Stimulated activated naive CD8-positive, alpha-beta T cell treated with anti-CD3 and anti-CD28 coated beads, Interleukin-15, Interleukin-2, amounts not matched to agents 100 ng/mL and 50 ng/mL, for 24 hours (primary cell): ENCODE measurements at regions not wholly inside any gene's neighbourhood (a gene's known extent, or its start where the extent isn't known, plus 50 kb on each side); places are given as distances from the start of the nearest gene placed in this dataset.

Experiments used
- H3K27ac Mint-ChIP-seq: one replicate; pipeline ENCODE4 v1.8.0; 2021; ENCODE audit warnings: mild to moderate bottlenecking, mixed read lengths
- H3K27me3 Mint-ChIP-seq: one replicate; pipeline ENCODE4 v1.8.0; 2021; ENCODE audit warnings: mixed read lengths
- H3K36me3 Mint-ChIP-seq: one replicate; pipeline ENCODE4 v1.8.0; 2021; ENCODE audit warnings: low read depth, mixed read lengths
- H3K4me1 Mint-ChIP-seq: one replicate; pipeline ENCODE4 v1.8.0; 2021; ENCODE audit warnings: low read depth, mixed read lengths
- H3K4me3 Mint-ChIP-seq: one replicate; pipeline ENCODE4 v1.8.0; 2021; ENCODE audit warnings: mild to moderate bottlenecking, mixed read lengths
- H3K9me3 Mint-ChIP-seq: one replicate; pipeline ENCODE4 v1.8.0; 2021; ENCODE audit warnings: mixed read lengths

DNA sequence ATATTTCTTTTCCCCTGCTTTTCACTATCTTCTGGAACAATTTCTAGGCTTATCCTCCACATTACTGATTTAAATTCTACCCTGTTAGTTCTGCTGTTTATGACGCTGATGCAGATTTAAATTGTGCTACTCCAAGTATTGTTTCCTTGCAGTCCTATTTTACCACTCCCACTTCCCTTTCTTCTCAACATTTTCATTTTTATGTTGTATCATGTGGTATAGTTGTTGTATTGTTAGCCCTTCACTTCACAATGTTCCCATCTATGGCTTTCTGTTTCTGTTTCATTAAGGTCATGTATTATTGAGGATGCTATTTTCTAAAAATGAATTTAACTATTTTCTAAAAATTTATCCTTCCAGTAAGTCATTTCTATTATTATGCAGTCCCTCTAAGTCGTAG, 254.4 kb downstream of the NDUFS4 start:
- Mint-ChIP-seq H3K9me3 (no peaks in the 10 kb centered on the region), H3K36me3 (no peaks in the 10 kb centered on the region), H3K27me3 (peaks cover 9% of the 10 kb centered on the region), H3K4me3 (no peak overlapping the region), H3K27ac (no peak overlapping the region), H3K4me1 (no peaks in the 10 kb centered on the region)

DNA sequence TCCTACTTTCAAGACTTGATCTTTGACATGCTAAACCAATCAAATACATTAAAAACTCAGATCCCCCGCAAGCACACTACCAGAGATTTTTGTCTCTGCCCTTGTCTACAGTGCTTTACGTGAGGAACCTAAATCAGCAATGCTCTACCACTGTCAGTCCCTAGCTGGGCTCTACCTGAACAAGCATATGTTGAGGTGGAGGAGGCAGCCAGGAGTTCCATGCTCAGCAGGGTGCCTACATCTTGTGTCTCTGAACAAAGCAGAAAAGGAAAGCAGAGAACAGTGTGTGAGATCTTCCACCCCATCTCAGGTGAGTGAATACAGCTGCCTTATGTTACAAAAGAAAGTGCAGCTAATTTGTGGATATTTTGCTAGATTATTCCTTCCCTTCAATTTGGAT, 255.0 kb downstream of the NDUFS4 start:
- H3K4me3 Mint-ChIP-seq = no peak overlapping the region
- peaks cover 9% of the 10 kb centered on the region for H3K27me3 Mint-ChIP-seq
- no peak overlapping the region for H3K27ac Mint-ChIP-seq
- no peaks in the 10 kb centered on the region for H3K4me1 Mint-ChIP-seq
- H3K36me3 Mint-ChIP-seq = no peaks in the 10 kb centered on the region
- H3K9me3 Mint-ChIP-seq = no peaks in the 10 kb centered on the region

DNA sequence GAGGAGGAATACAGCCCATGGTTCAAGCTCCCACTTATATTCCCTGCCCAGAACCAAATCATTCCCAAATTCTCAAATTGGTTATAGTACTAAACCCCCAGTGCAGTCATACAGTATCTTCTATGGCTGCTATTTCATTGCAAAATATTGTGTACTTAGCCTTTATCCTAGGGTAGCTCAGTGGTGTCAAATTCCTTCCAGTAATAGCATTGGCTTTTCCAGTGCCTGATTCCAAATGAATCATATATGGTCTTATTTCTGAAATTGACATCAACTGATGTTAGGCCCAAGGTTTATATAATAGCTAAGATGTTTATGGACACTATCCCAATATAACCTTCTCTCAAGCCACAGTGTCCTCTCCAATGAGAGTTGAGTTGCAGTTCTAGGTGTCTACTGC, 256.7 kb downstream of the NDUFS4 start:
- Mint-ChIP-seq H3K4me3 (no peak overlapping the region), H3K4me1 (no peaks in the 10 kb centered on the region), H3K9me3 (no peaks in the 10 kb centered on the region), H3K27ac (no peak overlapping the region), H3K36me3 (no peaks in the 10 kb centered on the region), H3K27me3 (peaks cover 9% of the 10 kb centered on the region)

DNA sequence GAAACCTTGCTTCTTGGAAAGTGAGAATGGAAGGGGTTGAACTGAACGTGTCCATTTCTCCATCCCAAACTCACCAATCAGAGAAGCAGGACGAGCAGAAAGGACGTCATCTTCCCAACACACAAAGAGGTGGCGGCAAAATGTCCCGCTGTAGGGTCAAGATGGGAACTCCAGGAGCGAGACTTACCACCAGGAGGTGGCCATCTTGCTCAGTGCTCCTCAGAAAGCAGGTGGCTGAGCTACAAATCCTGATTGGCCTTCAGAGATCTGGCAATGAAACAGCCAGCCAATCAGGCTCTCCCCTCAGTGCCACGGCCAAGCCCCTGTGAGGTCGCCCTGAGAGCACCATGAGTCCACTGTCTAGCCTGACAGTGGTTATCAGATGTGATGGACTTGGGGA, 259.0 kb downstream of the NDUFS4 start:
- Mint-ChIP-seq H3K27ac (no peak overlapping the region), H3K27me3 (peaks cover 13% of the 10 kb centered on the region), H3K36me3 (no peaks in the 10 kb centered on the region), H3K4me1 (no peaks in the 10 kb centered on the region), H3K4me3 (no peak overlapping the region), H3K9me3 (no peaks in the 10 kb centered on the region)

DNA sequence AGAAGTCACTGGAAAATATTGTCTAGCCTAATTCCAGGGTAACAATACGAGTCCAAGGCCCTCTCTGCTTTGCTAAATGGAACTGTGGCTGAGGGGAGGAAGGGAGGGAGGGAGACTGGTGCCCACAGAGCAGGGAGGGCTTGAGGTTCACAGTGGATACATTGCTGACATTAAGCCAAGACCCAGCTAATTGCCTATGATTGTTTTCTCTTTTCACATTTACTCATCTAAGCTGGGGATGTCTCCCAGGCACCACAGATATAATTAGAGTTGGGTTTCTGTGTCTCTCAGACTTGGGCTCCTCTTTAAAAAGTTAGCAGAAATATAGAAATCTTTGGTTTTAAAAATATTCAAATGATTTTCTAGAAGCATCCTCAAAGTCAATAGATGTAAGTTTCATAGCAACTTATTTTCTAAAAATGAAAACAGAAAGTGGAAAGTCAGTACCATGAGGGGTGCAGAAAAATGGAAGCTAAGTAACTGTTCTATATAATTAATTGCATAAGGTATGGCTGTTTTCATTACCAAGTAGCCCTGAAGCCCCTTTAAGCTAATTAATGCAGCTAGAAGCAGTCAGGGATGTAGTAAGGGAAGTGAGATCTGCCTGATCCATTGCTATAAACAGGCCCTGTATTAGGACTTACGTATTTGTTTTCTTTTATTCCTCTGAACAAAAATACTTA, 259.8 kb downstream of the NDUFS4 start:
- H3K4me3 Mint-ChIP-seq = no peak overlapping the region
- H3K27ac Mint-ChIP-seq = no peak overlapping the region
- no peaks in the 10 kb centered on the region for H3K9me3 Mint-ChIP-seq
- H3K36me3 Mint-ChIP-seq = no peaks in the 10 kb centered on the region
- no peaks in the 10 kb centered on the region for H3K4me1 Mint-ChIP-seq
- H3K27me3 Mint-ChIP-seq = peaks cover 13% of the 10 kb centered on the region

DNA sequence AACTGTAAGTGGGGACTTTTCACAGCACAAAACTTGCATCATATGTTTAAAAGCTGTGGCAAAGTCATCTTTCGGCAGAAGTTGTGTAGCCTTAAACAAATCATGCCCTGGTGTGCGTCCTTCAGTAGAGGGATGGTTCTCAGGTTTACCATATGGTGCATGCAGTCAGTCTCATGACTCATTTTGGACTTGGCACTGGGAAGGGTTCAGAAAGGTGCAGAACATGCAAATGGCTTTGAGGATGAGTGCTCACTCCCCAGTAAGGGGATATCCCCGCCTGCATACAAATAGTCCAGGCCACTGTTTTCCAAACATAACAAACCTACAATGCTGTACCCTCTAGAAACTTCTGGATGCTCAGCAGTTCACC, 260.3 kb downstream of the NDUFS4 start:
- H3K27ac Mint-ChIP-seq = no peak overlapping the region
- no peaks in the 10 kb centered on the region for H3K4me1 Mint-ChIP-seq
- H3K36me3 Mint-ChIP-seq = no peaks in the 10 kb centered on the region
- no peak overlapping the region for H3K4me3 Mint-ChIP-seq
- H3K9me3 Mint-ChIP-seq = no peaks in the 10 kb centered on the region
- peaks cover 13% of the 10 kb centered on the region for H3K27me3 Mint-ChIP-seq

DNA sequence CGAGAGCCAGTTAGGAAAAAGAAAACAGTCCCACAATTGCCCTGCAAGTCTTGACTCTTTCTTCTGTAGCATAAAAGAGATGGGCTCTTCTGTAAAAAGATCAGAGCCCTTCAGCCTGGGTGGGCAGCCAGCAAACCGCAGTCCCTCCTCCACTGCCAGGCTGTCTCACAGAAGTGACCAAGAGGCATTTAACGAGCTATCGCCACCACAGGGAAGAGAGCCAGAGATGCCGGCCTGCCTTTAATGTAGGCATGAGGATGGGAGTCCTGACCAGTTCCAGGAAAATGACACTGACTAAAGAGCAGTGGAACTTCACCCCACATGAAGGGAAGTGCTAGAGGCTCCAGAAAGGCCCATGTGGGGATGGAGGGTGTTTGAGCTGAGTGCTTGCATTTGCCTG, 264.6 kb downstream of the NDUFS4 start:
- Mint-ChIP-seq H3K27me3 (peaks cover 7% of the 10 kb centered on the region), H3K4me1 (no peaks in the 10 kb centered on the region), H3K4me3 (no peak overlapping the region), H3K9me3 (no peaks in the 10 kb centered on the region), H3K27ac (no peak overlapping the region), H3K36me3 (no peaks in the 10 kb centered on the region)

DNA sequence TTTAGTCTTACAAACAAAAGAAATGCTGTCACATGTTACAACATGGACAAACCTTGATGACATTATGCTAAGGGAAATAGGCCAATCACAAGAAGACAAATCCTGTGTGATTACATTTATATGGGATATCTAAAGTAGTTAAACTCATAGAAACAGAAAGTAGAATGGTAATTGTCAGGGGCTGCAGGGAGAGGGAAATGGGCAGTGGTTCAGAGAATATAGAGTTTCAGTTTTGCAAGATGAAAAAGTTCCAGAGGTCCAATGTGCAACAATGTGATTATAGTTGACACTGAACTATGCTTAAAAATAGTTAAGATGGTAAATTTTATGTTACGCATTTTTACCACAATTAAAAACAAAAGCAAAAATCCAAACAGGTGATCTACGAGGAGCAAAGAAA, 265.5 kb downstream of the NDUFS4 start:
- H3K4me1 Mint-ChIP-seq = no peaks in the 10 kb centered on the region
- H3K9me3 Mint-ChIP-seq = no peaks in the 10 kb centered on the region
- H3K36me3 Mint-ChIP-seq = no peaks in the 10 kb centered on the region
- H3K27ac Mint-ChIP-seq = no peak overlapping the region
- H3K27me3 Mint-ChIP-seq = peaks cover 7% of the 10 kb centered on the region
- H3K4me3 Mint-ChIP-seq = no peak overlapping the region

DNA sequence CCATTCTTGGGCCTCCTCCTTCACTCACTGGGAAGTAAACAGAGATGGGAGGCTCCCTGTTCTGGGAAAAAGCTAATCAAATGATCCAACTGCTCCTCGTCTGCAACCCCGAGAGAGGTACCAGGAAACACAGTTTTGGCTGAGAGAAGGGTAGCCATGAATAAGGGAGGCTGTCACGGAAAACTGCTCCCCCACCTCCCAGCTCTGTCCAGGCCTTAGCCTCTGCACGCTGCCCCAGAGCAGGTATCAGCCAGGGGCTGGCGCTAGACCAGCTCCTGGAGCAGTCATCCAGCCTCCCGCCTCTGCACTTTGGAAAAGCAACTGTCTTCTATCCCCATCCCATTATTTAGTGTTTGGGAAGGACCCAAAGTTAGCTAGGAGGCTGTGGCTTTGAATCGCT, 266.1 kb downstream of the NDUFS4 start:
- H3K27me3 Mint-ChIP-seq = peaks cover 7% of the 10 kb centered on the region
- H3K27ac Mint-ChIP-seq = no peak overlapping the region
- H3K36me3 Mint-ChIP-seq = no peaks in the 10 kb centered on the region
- no peaks in the 10 kb centered on the region for H3K4me1 Mint-ChIP-seq
- H3K9me3 Mint-ChIP-seq = peaks cover 5% of the 10 kb centered on the region
- H3K4me3 Mint-ChIP-seq = no peak overlapping the region

DNA sequence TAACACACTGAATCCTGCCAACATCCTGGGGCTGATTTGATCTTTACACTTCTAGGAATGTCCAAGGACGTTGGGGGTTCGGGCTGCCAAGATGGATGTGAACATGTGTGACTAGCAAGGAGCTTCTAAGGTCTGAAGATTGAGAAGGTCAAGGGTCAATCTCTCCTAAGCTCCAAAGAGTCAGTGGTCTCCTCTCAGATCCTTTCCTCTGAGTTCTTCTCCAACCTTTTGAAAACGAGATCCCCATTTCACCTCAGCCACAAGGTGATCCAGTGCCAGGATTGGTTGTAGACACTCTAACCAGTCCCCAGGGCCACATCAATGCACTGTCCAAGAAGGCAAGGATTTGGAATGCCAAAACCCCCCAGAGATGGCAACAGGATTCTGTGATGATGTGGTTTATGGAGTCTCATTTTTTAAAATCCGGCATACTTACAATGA, 266.8 kb downstream of the NDUFS4 start:
- no peaks in the 10 kb centered on the region for H3K36me3 Mint-ChIP-seq
- peaks cover 5% of the 10 kb centered on the region for H3K9me3 Mint-ChIP-seq
- H3K4me1 Mint-ChIP-seq = no peaks in the 10 kb centered on the region
- H3K27ac Mint-ChIP-seq = no peak overlapping the region
- H3K27me3 Mint-ChIP-seq = peaks cover 7% of the 10 kb centered on the region
- no peak overlapping the region for H3K4me3 Mint-ChIP-seq

DNA sequence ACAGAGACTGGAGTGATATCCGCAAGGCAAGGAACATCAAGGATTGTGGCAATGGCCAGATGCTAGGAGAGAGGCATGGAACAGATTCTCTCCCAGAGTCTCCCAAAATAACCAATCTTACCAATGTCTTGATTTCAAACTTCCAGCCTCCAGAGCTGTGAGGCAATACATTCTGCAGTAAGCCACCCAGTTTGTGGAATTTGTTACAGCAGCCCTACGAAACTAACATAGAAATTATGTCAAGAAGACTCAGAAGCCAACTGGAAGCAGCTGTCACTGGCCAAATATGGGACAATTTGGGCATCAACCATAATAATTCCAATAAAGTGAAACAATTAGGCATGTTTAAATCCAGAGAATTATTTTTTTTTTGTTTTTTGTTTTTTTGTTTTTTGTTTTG, 271.1 kb downstream of the NDUFS4 start:
- Mint-ChIP-seq H3K4me3 (no peak overlapping the region), H3K36me3 (no peaks in the 10 kb centered on the region), H3K27ac (no peak overlapping the region), H3K9me3 (peaks cover 5% of the 10 kb centered on the region), H3K4me1 (no peaks in the 10 kb centered on the region), H3K27me3 (peaks cover 3% of the 10 kb centered on the region)
